PC-9 (cell line): ENCODE measurements at regions not wholly inside any gene's neighbourhood (a gene's known extent, or its start where the extent isn't known, plus 50 kb on each side); places are given as distances from the start of the nearest gene placed in this dataset.

Experiments
- BruUV-seq: library from RNA; stranded (reverse); fragments of 400-500 nt; replicated peaks from 2 replicates; lab custom pipeline; 2021; lab: Mats Ljungman, UMichigan
- CTCF ChIA-PET: fragments of 300-600 bp; sonication (Branson Sonifier 250); formaldehyde crosslinking; loops from one replicate; lab custom pipeline; 2022; ENCODE audit warnings: antibody characterized with exemption; lab: Charles Lee
- POLR2A ChIA-PET: fragments of 300-600 bp; sonication (Branson Sonifier 250); formaldehyde crosslinking; loops from one replicate; lab custom pipeline; 2022; ENCODE audit warnings: antibody characterized with exemption; ENCODE audit not compliant: unreplicated experiment; lab: Charles Lee
- DNase-seq, 2 experiments: peaks; one replicate each; pipeline versions ENCODE4 v3.0.0 to v3.0.0-alpha.2; 2015 to 2022; ENCODE audit warnings: mixed read lengths in 1 of 2
- H2AFZ ChIP-seq: fragments of 200-600 bp; sonication (generic); 2 replicates; pipeline ENCODE4 v1.8.1; 2017; ENCODE audit warnings: antibody characterized with exemption
- H3F3A ChIP-seq: fragments of 200-600 bp; sonication (generic); 2 replicates; pipeline ENCODE4 v1.8.1; 2017; ENCODE audit warnings: antibody characterized with exemption, mild to moderate bottlenecking, low read depth; ENCODE audit not compliant: insufficient read depth
- H3K27ac ChIP-seq: fragments of 200-600 bp; sonication (generic); 2 replicates; pipeline ENCODE4 v1.6.1; 2016; ENCODE audit warnings: mixed run types
- H3K27me3 ChIP-seq: fragments of 200-600 bp; sonication (generic); 2 replicates; pipeline ENCODE4 v1.6.1; 2016; ENCODE audit warnings: low read depth, mixed run types; ENCODE audit not compliant: insufficient read depth
- H3K36me3 ChIP-seq: fragments of 200-600 bp; sonication (generic); 2 replicates; pipeline ENCODE4 v1.6.1; 2016; ENCODE audit warnings: low read depth, mixed run types
- H3K4me1 ChIP-seq: fragments of 200-600 bp; sonication (generic); replicated peaks from 2 replicates; pipeline ENCODE4 v1.6.1; 2016; ENCODE audit warnings: mixed run types; ENCODE audit not compliant: insufficient read depth
- H3K4me2 ChIP-seq: fragments of 200-600 bp; sonication (generic); 2 replicates; pipeline ENCODE4 v1.6.1; 2017; ENCODE audit warnings: mixed run types
- H3K4me3 ChIP-seq: fragments of 200-600 bp; sonication (generic); 2 replicates; pipeline ENCODE4 v1.6.1; 2016; ENCODE audit warnings: mixed run types
- H3K79me2 ChIP-seq: fragments of 200-600 bp; sonication (generic); 2 replicates; pipeline ENCODE4 v1.6.1; 2017; ENCODE audit warnings: low read depth, mixed run types
- H3K9me2 ChIP-seq: fragments of 200-600 bp; sonication (generic); 2 replicates; pipeline ENCODE4 v1.8.1; 2017; ENCODE audit warnings: mild to moderate bottlenecking; ENCODE audit not compliant: insufficient read depth
- H3K9me3 ChIP-seq: fragments of 200-600 bp; sonication (generic); 2 replicates; pipeline ENCODE4 v1.8.1; 2016; ENCODE audit warnings: low read depth; ENCODE audit not compliant: insufficient read depth
- H4K20me1 ChIP-seq: fragments of 200-600 bp; sonication (generic); 2 replicates; pipeline ENCODE4 v1.8.1; 2017; ENCODE audit not compliant: insufficient read depth
- EZH2 ChIP-seq: fragments of 200-600 bp; sonication (generic); IDR thresholded peaks from 2 replicates; pipeline ENCODE4 v1.8.0; 2017; ENCODE audit warnings: antibody characterized with exemption, low read depth
- intact Hi-C: fragments of 100-400 bp; cut with micrococcal nuclease; formaldehyde crosslinking; loops from one replicate; pipeline ENCODE4 v1.10.0; 2022; ENCODE audit not compliant: unreplicated experiment
- TF ChIP-seq, protein P1 (sequence below): fragments of 200-600 bp; sonication (generic); conservative IDR thresholded peaks from 2 replicates; pipeline ENCODE4 v1.6.1; 2017; ENCODE audit warnings: mixed run types, antibody characterized with exemption, mild to moderate bottlenecking, moderate library complexity

- TF ChIP-seq EZH2: no peak
- TF ChIP-seq, protein P1, sequence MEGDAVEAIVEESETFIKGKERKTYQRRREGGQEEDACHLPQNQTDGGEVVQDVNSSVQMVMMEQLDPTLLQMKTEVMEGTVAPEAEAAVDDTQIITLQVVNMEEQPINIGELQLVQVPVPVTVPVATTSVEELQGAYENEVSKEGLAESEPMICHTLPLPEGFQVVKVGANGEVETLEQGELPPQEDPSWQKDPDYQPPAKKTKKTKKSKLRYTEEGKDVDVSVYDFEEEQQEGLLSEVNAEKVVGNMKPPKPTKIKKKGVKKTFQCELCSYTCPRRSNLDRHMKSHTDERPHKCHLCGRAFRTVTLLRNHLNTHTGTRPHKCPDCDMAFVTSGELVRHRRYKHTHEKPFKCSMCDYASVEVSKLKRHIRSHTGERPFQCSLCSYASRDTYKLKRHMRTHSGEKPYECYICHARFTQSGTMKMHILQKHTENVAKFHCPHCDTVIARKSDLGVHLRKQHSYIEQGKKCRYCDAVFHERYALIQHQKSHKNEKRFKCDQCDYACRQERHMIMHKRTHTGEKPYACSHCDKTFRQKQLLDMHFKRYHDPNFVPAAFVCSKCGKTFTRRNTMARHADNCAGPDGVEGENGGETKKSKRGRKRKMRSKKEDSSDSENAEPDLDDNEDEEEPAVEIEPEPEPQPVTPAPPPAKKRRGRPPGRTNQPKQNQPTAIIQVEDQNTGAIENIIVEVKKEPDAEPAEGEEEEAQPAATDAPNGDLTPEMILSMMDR: no peak
- no peaks in the 10 kb centered on the region for H4K20me1 ChIP-seq
- H3K4me3 ChIP-seq: no peak overlapping the region
- ChIA-PET CTCF (no interaction called here), POLR2A (no interaction called here)
- H3K4me2 ChIP-seq: no peak overlapping the region
- no peak for DNase-seq
- no TSS peak for BruUV-seq
- H3K4me1 ChIP-seq: 0 out of 2 replicates have a peak, but pooled peaks cover 7% of the 10 kb centered on the region
- H3F3A ChIP-seq: no peaks in the 10 kb centered on the region
- no peak overlapping the region for H3K27ac ChIP-seq
- no peaks in the 10 kb centered on the region for H3K27me3 ChIP-seq
- H2AFZ ChIP-seq: peak overlapping the region; percentile 73
- no peaks in the 10 kb centered on the region for H3K9me2 ChIP-seq
- no peaks in the 10 kb centered on the region for H3K9me3 ChIP-seq
- H3K36me3 ChIP-seq: no peaks in the 10 kb centered on the region
- H3K79me2 ChIP-seq: no peaks in the 10 kb centered on the region
- intact Hi-C loops: no loop called here
Measured at GRCh38 chr5:167665841-167666375, 625.5 kb upstream of the WWC1 start.

- H3K27me3 ChIP-seq: no peaks in the 10 kb centered on the region
- no peaks in the 10 kb centered on the region for H3K4me1 ChIP-seq
- no peaks in the 10 kb centered on the region for H3F3A ChIP-seq
- no peak overlapping the region for H3K27ac ChIP-seq
- H3K9me2 ChIP-seq: no peaks in the 10 kb centered on the region
- no peaks in the 10 kb centered on the region for H3K9me3 ChIP-seq
- H3K79me2 ChIP-seq: no peaks in the 10 kb centered on the region
- no peak for DNase-seq
- TF ChIP-seq, protein P1: no peak
- TF ChIP-seq EZH2: no peak
- ChIA-PET CTCF (no interaction called here), POLR2A (interaction anchor here (0.7 kb wide), 1 partner anchor 27 kb away, joined by 11 read pairs; no protein-coding TSS in a partner anchor)
- intact Hi-C loops: no loop called here
- H2AFZ ChIP-seq: no peak overlapping the region
- no peak overlapping the region for H3K4me2 ChIP-seq
- BruUV-seq: no TSS peak
- H3K4me3 ChIP-seq: no peak overlapping the region
- H4K20me1 ChIP-seq: no peaks in the 10 kb centered on the region
- H3K36me3 ChIP-seq: no peaks in the 10 kb centered on the region
Measured at GRCh38 chr5:167671176-167671575, 620.3 kb upstream of the WWC1 start.

GRCh38 chr5:167673942-167674341 is 617.5 kb upstream of the WWC1 start:
- ChIA-PET POLR2A (no interaction called here), CTCF (no interaction called here)
- no peak overlapping the region for H3K4me3 ChIP-seq
- H3K36me3 ChIP-seq: no peaks in the 10 kb centered on the region
- no peaks in the 10 kb centered on the region; the same call in 1 of the 2 replicates for H3K9me3 ChIP-seq
- H3F3A ChIP-seq: no peaks in the 10 kb centered on the region
- H4K20me1 ChIP-seq: no peaks in the 10 kb centered on the region
- no peak overlapping the region for H3K4me2 ChIP-seq
- H3K9me2 ChIP-seq: no peaks in the 10 kb centered on the region
- BruUV-seq: no TSS peak
- H3K27me3 ChIP-seq: no peaks in the 10 kb centered on the region
- intact Hi-C loops: no loop called here
- H3K79me2 ChIP-seq: no peaks in the 10 kb centered on the region
- TF ChIP-seq, protein P1: no peak
- TF ChIP-seq EZH2: no peak
- H2AFZ ChIP-seq: no peak overlapping the region
- no peaks in the 10 kb centered on the region for H3K4me1 ChIP-seq
- H3K27ac ChIP-seq: no peak overlapping the region
- DNase-seq: no peak
